COLO668 (cell line): ENCODE measurements at regions not wholly inside any gene's neighbourhood (a gene's known extent, or its start where the extent isn't known, plus 50 kb on each side); places are given as distances from the start of the nearest gene placed in this dataset.

ENCODE experiments used
- DNase-seq: peaks from one replicate; lab custom pipeline; 2025; ENCODE audit not compliant: unreplicated experiment; lab: John Stamatoyannopoulos, UW

GRCh38 chr1:173128742-173129141, 78.0 kb upstream of the TNFSF18 start:
- no peak for DNase-seq

GRCh38 chr1:173127369-173128307, 76.9 kb upstream of the TNFSF18 start:
- DNase-seq: no peak

- no peak for DNase-seq
These were observed 75.7 kb upstream of the TNFSF18 start for GRCh38 chr1:173126421-173126820.

GRCh38 chr1:173122958-173123852, 72.5 kb upstream of the TNFSF18 start:
- DNase-seq: peak; percentile 55

- no peak for DNase-seq
These were observed 71.7 kb upstream of the TNFSF18 start for GRCh38 chr1:173122344-173122935.

GRCh38 chr1:173118404-173118803, 67.7 kb upstream of the TNFSF18 start:
- DNase-seq: no peak

GRCh38 chr1:173117761-173118160, 67.0 kb upstream of the TNFSF18 start:
- no peak for DNase-seq

GRCh38 chr1:173117108-173117633, 66.4 kb upstream of the TNFSF18 start:
- no peak for DNase-seq

GRCh38 chr1:173114346-173114745, 63.6 kb upstream of the TNFSF18 start:
- no peak for DNase-seq

GRCh38 chr1:173113015-173113741, 62.4 kb upstream of the TNFSF18 start:
- no peak for DNase-seq

GRCh38 chr1:173112129-173112528, 61.4 kb upstream of the TNFSF18 start:
- DNase-seq: no peak

- DNase-seq: no peak
These were observed 57.0 kb upstream of the TNFSF18 start for GRCh38 chr1:173107696-173108095.

GRCh38 chr1:173103006-173103405, 52.3 kb upstream of the TNFSF18 start:
- no peak for DNase-seq

GRCh38 chr1:173101589-173101988, 50.8 kb upstream of the TNFSF18 start:
- no peak for DNase-seq

GRCh38 chr1:173100476-173101107, 49.9 kb upstream of the TNFSF18 start:
- DNase-seq: no peak
